GM11168 (cell line): ENCODE measurements at regions not wholly inside any gene's neighbourhood (a gene's known extent, or its start where the extent isn't known, plus 50 kb on each side); places are given as distances from the start of the nearest gene placed in this dataset.
"Not testable (repeated sequence)": the region's sequence is repeated elsewhere in the genome, so short reads cannot be mapped to it uniquely, and the experiment has no call there.

ENCODE experiments used
- in situ Hi-C: fragments of 300-500 bp; cut with MboI; formaldehyde crosslinking; loops from one replicate; pipeline ENCODE4 v1.12.0; 2022; ENCODE audit warnings: low sequenced_read_pairs; ENCODE audit not compliant: unreplicated experiment

GRCh38 chr18:23311351-23312121 lies 141.6 kb upstream of the RIOK3 start:
- in situ Hi-C loops, result no loop called here

DNA sequence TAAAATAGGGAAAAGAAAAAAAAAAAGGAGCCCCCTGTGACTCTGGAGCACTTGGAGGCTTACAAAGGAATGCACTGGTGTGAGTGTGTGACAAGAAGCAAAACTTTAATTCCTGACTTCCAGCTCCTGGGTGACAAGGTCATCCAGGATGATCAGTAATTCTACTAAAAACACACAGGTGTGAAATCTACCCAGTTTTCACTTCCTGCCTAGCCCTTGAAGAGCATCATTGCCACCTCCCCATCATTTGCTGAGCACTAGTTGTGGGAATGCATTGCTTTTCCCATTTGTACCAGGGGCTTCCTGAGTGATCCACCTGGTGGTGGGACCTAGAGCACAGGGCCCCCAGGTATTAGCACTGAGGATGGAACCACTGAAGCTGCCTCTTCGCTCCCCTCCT lies 139.7 kb upstream of the RIOK3 start:
- in situ Hi-C loops, result no loop called here

DNA sequence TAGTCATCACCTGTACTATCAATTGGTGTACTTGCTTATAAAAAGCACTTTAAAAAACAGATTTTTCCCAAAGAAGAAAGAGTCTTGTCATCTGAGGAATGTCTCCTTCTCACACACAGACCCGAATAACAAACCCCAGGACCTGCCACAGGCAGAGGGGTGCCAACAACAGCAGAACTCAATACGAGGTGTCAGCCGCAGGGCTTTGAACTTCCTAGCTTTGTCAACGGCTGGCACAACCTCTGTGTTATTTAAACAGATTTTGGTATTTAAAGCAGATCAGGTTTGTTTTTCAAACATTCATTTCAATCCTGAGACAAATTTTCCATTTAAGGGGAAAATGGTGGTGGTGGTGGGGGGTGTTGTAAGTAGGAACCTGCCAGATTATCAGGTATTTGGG lies 138.4 kb upstream of the RIOK3 start:
- in situ Hi-C loops, result no loop called here

- in situ Hi-C loops, result no loop called here
Measured at GRCh38 chr18:23316316-23316715, 136.8 kb upstream of the RIOK3 start.

GRCh38 chr18:23316988-23317387 lies 136.1 kb upstream of the RIOK3 start:
- in situ Hi-C loops, result no loop called here

DNA sequence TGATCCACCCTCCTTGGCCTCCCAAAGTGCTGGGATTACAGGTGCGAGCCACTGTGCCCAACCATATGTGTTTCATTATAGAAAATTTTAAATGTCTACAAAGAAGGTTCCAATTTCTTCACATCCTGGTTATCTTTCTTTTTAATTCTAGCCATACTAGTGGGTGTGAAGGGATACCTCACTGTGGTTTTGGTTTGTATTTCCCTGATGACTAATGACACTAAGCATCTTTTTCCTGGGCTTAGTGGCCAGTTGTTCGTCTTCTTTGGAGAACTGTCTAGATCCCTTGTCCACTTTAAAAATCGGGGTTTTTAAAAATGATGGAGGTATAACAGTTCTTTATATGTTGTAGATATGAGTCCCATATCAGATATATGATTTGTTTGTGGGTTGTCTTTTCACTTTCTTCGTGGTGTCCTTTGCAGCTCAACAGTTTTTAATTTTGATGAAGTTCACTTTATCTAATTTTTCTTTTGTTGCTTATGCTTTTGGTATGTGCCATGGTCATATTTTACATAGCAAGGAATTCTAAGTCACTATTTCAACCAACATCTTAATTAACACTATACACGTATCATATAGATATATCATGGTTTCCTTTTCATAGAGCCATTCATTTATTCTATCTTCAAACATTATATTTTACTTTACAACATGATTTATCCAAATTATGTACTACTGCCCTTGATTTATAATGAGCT lies 135.0 kb upstream of the RIOK3 start:
- in situ Hi-C loops, result no loop called here

- in situ Hi-C loops, result no loop called here
Measured at GRCh38 chr18:23320709-23321236, 132.3 kb upstream of the RIOK3 start.

- in situ Hi-C loops, result no loop called here
Measured at GRCh38 chr18:23321996-23322395, 131.1 kb upstream of the RIOK3 start.

DNA sequence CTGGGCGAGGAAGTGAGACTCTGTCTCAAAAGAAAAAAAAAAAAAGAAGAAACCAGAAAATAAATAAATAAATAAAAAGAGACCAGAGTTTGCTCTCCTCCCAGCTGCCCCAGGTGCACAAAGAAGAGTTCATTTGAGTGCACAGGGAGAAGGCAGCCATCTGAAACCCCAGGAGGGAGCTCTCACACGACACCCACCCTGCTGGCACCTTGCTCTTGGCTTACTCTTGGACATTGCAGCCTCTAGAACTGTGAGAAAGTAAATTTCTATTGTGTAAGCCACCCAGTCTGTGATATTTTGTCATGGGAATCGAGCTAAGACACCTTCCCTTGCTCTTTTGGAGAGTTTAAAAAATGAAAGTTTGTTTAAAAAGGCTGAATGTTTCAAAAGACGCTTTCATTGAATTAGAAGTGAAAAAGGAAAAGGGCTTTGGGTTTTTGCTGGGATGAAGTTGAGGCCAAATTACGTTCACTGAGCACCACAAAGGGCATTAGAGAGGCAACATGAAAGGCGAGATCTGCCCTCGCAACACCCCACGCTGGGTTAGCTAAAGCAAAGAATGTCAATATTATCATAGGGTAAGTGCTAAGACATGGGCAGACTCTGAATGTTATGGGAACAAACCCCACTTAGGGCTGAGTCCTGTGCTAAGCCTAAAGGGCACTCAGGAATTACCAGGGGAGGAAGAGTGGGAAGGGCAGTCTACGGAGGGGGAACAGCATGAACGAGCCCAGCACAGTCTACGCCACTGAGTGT lies 128.9 kb upstream of the RIOK3 start:
- in situ Hi-C loops, result no loop called here

GRCh38 chr18:23324861-23325260 lies 128.2 kb upstream of the RIOK3 start:
- in situ Hi-C loops, result no loop called here

- in situ Hi-C loops, result not testable (repeated sequence)
Measured at GRCh38 chr18:23329671-23330070, 123.4 kb upstream of the RIOK3 start.

DNA sequence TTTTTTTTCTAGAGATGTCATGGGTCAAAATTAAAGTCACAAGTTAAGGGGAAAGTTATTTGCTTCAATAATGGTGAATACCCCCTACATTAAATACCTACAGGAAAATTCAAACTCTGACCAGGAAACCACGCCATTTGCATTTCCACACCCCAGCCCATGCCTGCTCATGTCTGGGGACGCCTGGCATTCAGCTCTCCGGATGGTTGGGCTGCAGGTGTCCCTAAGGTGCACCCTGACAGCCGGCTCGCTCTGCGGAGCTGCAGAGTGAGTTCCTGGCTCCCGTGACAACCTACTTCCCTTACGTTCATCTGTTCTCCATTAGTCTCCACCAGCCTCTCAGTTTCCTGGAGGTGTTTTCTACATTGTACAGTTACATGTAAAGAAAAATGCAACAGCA lies 122.7 kb upstream of the RIOK3 start:
- in situ Hi-C loops, result no loop called here

DNA sequence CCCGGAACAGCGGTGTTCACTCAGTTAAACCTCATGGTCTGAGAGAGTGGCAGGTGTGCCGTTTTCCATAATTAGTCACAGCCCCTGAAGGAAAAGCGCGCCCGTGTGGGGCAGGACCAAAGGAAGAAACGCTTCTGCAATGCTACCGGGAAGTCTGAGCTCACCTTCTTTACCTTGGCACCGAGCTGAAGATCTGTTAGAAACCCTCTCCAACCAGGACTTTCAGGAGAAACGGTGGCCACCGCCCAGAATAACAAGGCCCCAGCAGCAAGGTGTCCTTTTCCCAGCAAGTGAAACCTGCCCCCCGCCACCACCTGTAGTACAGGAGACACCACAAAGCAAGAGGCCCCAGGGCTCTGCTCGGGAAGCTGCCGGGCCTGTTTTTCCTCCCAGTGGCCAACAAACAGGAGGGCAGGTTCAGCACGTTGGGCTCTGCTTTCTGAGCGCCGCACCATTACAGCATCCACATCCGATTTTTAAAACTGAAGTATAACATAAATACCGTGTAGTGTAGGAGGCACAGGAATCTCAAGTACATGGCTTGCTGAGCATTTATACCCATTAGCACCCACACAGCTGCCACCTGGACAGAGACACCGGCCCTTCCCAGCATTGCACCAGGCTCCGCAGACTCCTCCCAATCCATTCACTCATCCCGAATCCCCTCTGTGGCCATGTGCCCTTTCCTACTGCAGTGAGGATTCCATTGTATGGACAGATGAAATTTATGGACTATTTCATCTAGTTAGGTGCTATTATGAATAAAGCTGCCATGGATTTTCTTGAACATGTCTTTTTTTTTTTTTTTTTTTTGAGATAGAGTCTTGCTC lies 121.8 kb upstream of the RIOK3 start:
- in situ Hi-C loops, result no loop called here

- in situ Hi-C loops, result no loop called here
Measured at GRCh38 chr18:23332356-23332755, 120.7 kb upstream of the RIOK3 start.

- in situ Hi-C loops, result no loop called here
Measured at GRCh38 chr18:23333827-23334226, 119.3 kb upstream of the RIOK3 start.

DNA sequence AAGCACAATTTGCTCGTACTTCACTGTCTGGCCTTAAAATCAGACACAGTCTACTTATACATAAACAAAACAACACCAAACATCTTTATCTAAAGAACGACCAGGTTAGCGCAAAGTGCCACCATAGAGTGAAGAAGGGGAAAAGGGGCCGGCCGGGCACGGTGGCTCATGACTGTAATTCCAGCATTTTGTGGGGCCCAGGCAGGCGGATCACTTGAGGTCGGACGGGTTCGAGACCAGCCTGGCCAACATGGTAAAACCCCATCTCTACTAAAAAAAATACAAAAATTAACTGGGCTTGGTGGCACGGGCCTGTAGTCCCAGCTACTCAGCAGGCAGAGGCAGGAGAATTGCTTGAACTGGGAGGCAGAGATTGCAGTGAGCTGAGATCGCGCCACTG lies 118.5 kb upstream of the RIOK3 start:
- in situ Hi-C loops, result no loop called here

DNA sequence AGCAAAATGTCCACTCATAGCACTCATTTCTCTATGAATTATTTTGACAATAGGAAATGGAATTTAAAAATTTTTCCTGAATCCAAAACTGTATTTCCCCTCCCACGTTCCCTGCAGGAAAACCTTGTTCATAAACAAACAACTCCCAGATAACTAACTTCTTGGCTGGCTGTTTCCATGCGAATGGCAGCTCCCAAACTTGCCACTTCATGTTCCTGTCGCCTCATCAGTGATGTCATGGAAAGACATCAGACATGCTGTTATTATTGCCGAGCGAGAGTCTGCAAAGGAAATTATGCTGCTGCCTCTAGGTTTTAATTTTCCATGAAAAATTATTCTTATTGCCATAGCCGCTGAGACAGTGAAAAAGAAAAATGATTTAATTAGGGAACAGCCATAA lies 117.0 kb upstream of the RIOK3 start:
- in situ Hi-C loops, result no loop called here

DNA sequence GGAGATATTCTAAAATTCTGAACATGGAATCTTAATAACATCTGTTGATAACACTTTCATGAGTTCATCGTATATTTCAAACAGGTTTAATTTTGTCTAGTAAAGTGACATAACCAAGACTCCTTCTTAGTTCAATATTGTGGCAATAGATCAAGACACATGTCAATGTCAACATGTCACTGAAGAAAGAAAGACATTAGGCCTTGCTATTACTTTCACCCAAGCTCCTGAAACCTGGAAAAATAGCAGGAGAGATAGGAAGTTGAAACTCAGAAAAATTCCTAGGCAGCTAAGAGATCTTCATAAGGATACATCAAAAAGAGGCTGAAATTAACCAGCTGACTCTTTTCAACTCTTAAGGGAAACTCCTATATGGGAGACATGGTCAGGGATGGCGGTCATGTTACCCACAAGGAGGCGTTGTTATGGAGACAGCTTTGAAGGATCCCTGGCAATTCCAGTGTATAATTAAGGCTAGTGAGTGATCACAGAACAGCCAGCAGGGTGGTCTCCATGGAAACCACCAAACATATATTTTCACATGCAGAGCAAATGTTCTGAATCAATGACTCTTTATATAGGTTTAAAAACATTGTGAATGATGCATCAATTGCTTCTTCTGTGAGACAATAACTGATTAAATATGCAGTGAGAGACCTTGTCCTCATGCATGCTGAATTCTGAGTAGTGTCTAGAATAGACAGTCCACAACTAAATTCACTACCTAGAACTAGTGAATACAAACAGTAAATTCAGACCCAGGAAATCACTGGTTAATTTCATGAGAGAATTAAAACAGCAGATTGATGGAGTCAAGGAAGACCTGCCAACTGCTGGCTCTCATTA lies 115.3 kb upstream of the RIOK3 start:
- in situ Hi-C loops, result no loop called here

DNA sequence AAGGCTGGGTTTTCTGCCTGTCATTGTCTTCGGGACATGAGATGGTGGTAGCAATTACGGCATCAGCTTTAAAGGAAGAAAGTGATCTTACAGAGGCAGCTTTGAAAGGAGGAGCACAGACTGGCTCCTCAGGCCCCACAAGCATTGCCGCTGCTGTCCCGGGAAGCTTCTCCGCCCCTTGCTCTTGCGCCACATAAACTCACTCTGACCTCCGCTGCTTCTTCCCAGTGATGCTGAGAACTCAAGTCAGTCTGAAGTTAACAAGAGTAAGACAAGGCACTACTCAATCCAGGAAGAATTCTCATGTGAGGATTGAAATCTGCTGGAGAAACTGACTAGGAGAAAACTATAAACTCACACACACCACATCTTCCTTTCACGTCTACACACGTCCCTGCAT lies 112.4 kb upstream of the RIOK3 start:
- in situ Hi-C loops, result no loop called here
